Trophoblast cell (in vitro differentiated cells and primary cell): ENCODE measurements at regions not wholly inside any gene's neighbourhood (a gene's known extent, or its start where the extent isn't known, plus 50 kb on each side); places are given as distances from the start of the nearest gene placed in this dataset.

Experiments used
- DNase-seq, 2 donors: peaks; one replicate each; pipeline ENCODE4 v3.0.0-alpha.2; 2016
- H2AFZ ChIP-seq: 2 replicates; pipeline ENCODE4 v1.6.1; 2013; ENCODE audit warnings: low read length, moderate library complexity, mild to moderate bottlenecking; ENCODE audit not compliant: insufficient read depth, poor library complexity
- H2AK5ac ChIP-seq: 2 replicates; pipeline ENCODE4 v1.6.1; 2013; ENCODE audit warnings: mild to moderate bottlenecking, low read length
- H2BK120ac ChIP-seq: 2 replicates; pipeline ENCODE4 v1.6.1; 2013; ENCODE audit warnings: low read length, mild to moderate bottlenecking, moderate library complexity; ENCODE audit not compliant: insufficient read depth, poor library complexity
- H2BK12ac ChIP-seq: 2 replicates; pipeline ENCODE4 v1.6.1; 2013; ENCODE audit warnings: mild to moderate bottlenecking, low read length, moderate library complexity
- H2BK5ac ChIP-seq: 2 replicates; pipeline ENCODE4 v1.6.1; 2013; ENCODE audit warnings: low read length, low read depth, moderate library complexity, mild to moderate bottlenecking; ENCODE audit not compliant: poor library complexity
- H3K14ac ChIP-seq: 2 replicates; pipeline ENCODE4 v1.6.1; 2013; ENCODE audit warnings: mild to moderate bottlenecking, low read length
- H3K18ac ChIP-seq: 2 replicates; pipeline ENCODE4 v1.6.1; 2013; ENCODE audit warnings: mild to moderate bottlenecking, low read length
- H3K23ac ChIP-seq: 2 replicates; pipeline ENCODE4 v1.6.1; 2013; ENCODE audit warnings: low read length
- H3K27ac ChIP-seq: 2 replicates; pipeline ENCODE4 v1.5.1; 2013; ENCODE audit warnings: low read depth, mild to moderate bottlenecking, inconsistent platforms, low read length, moderate library complexity
- H3K27me3 ChIP-seq: 2 replicates; pipeline ENCODE4 v1.6.1; 2013; ENCODE audit warnings: inconsistent platforms, mild to moderate bottlenecking, low read length, moderate library complexity; ENCODE audit not compliant: insufficient read depth
- H3K36me3 ChIP-seq, 2 experiments: 1 replicate in 1 of 2; 2 replicates in 1 of 2; pipeline ENCODE4 v1.6.1; 2013; ENCODE audit warnings: low read length in 2 of 2, mild to moderate bottlenecking in 2 of 2, moderate library complexity in 1 of 2; ENCODE audit not compliant: insufficient read depth in 2 of 2, control insufficient read depth in 1 of 2
- H3K4ac ChIP-seq: 2 replicates; pipeline ENCODE4 v1.6.1; 2013; ENCODE audit warnings: low read depth, mild to moderate bottlenecking, low read length, moderate library complexity
- H3K4me1 ChIP-seq, 2 experiments: 1 replicate in 1 of 2; 2 replicates in 1 of 2; pipeline ENCODE4 v1.6.1; 2013; ENCODE audit warnings: low read length in 2 of 2, mild to moderate bottlenecking in 2 of 2, moderate library complexity in 1 of 2; ENCODE audit not compliant: insufficient read depth in 2 of 2, control insufficient read depth in 1 of 2
- H3K4me2 ChIP-seq: 2 replicates; pipeline ENCODE4 v1.6.1; 2013; ENCODE audit warnings: inconsistent platforms, mild to moderate bottlenecking, low read length, moderate library complexity
- H3K4me3 ChIP-seq: 2 replicates; pipeline ENCODE4 v1.5.1; 2013; ENCODE audit warnings: mild to moderate bottlenecking, low read depth, low read length, inconsistent platforms
- H3K79me1 ChIP-seq: one replicate; pipeline ENCODE4 v1.6.1; 2013; ENCODE audit warnings: low read length
- H3K79me2 ChIP-seq: 2 replicates; pipeline ENCODE4 v1.6.1; 2013; ENCODE audit warnings: low read length, mild to moderate bottlenecking; ENCODE audit not compliant: control insufficient read depth, insufficient read depth, poor library complexity
- H3K9ac ChIP-seq: 2 replicates; pipeline ENCODE4 v1.6.1; 2013; ENCODE audit warnings: mild to moderate bottlenecking, low read length
- H3K9me3 ChIP-seq: 2 replicates; pipeline ENCODE4 v1.6.1; 2013; ENCODE audit warnings: low read depth, mild to moderate bottlenecking, control low read depth, inconsistent platforms, low read length; ENCODE audit not compliant: insufficient read depth
- H4K12ac ChIP-seq: 2 replicates; pipeline ENCODE4 v1.6.1; 2013; ENCODE audit warnings: low read depth, mild to moderate bottlenecking, low read length, moderate library complexity
- H4K8ac ChIP-seq: 2 replicates; pipeline ENCODE4 v1.6.1; 2013; ENCODE audit warnings: low read depth, mild to moderate bottlenecking, low read length, moderate library complexity
- H4K91ac ChIP-seq: one replicate; pipeline ENCODE4 v1.6.1; 2013; ENCODE audit warnings: low read depth, mild to moderate bottlenecking, low read length, moderate library complexity
- WGBS: extraction: QIAGEN DNeasy Blood & Tissue Kit; methylation state at CpG from one replicate; pipeline ENCODE4 v1.1.7; 2013; ENCODE audit warnings: missing lambda C conversion rate; ENCODE audit not compliant: insufficient read length, insufficient coverage; ENCODE audit errors: extremely low coverage; 5-methylcytosine and 5-hydroxymethylcytosine counted together

DNA sequence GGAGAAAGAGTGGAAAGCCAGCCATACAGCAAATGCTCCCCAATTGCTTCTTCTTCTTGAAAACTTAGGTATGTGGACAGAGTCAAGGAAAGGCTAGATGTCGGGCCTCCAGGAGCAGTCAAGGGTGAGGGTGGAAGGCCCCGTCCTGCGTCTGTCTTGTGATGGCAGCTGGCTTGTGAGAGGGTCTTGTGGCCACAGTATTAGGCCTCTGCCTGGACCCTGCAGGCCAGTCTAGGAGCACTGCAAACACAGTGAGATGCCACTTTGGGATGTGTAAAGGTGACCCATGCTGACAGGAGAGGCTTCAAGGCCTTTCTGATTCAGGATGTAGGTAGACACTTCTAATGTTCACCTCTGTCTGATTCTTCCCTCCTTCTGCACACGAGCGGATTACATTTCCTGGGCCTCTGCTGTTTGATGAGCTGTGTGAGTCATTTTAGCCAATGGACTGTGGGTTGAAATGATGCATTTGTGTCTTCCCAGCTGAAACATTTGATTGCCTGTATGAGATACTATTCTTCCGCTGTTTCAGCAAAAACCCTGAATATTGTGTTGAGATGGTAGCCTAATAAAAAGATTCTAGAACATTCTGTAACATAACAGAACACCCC is 135.4 kb downstream of the EMX2 start:
- Histone ChIP-seq H2AK5ac (no peak overlapping the region), H3K27me3 (no peaks in the 10 kb centered on the region), H3K4ac (no peak overlapping the region), H3K4me2 (no peak overlapping the region), H3K9me3 (no peaks in the 10 kb centered on the region), H2AFZ (no peak overlapping the region), H3K4me3 (no peak overlapping the region), H3K4me1 (no peaks in the 10 kb centered on the region), H3K23ac (no peak overlapping the region), H2BK5ac (no peak overlapping the region), H2BK120ac (no peak overlapping the region), H3K36me3 (no peaks in the 10 kb centered on the region), H3K79me2 (no peaks in the 10 kb centered on the region), H3K79me1 (no peaks in the 10 kb centered on the region), H3K14ac (no peak overlapping the region), H3K18ac (no peak overlapping the region), H2BK12ac (no peak overlapping the region), H4K8ac (no peak overlapping the region), H4K12ac (no peak overlapping the region), H4K91ac (no peak overlapping the region), H3K9ac (no peak overlapping the region), H3K27ac (no peak overlapping the region)
- WGBS = no CpG with 5 or more reads among the region's 6 CpGs
- no peak for DNase-seq

- H2BK5ac ChIP-seq = no peak overlapping the region
Measured at GRCh38 chr10:117680601-117681000, 138.1 kb downstream of the EMX2 start.

DNA sequence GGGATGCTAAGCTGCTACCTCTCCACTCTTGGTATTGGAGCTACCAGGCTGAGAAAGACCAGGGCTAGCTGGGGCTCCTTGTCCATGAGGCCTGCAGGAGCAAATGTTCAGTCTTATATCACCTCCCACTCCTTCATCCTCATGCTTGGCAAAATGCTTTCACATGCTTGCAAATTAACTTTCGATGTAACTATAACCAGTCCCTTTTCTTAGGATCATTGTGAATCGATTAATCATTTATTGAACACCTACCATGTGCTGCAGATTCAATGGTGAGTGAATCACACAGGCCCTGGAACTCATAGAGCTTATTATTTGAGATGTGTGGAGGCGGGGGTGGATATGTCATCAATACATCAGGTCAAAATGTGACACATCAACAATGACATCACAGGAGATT is 138.6 kb downstream of the EMX2 start:
- H3K14ac ChIP-seq = no peak overlapping the region
- no peak overlapping the region for H2BK12ac ChIP-seq
- H4K91ac ChIP-seq = no peak overlapping the region
- no peaks in the 10 kb centered on the region for H3K36me3 ChIP-seq
- no peak overlapping the region for H3K4me3 ChIP-seq
- no peak overlapping the region for H3K9ac ChIP-seq
- H2BK5ac ChIP-seq = no peak overlapping the region
- no peaks in the 10 kb centered on the region for H3K9me3 ChIP-seq
- H3K23ac ChIP-seq = no peak overlapping the region
- H2AK5ac ChIP-seq = no peak overlapping the region
- no peak overlapping the region for H3K4ac ChIP-seq
- H3K79me1 ChIP-seq = no peaks in the 10 kb centered on the region
- H4K12ac ChIP-seq = no peak overlapping the region
- no CpG with 5 or more reads among the region's 3 CpGs for WGBS
- H3K27me3 ChIP-seq = no peaks in the 10 kb centered on the region
- H3K79me2 ChIP-seq = no peaks in the 10 kb centered on the region
- no peak overlapping the region for H2BK120ac ChIP-seq
- H3K4me1 ChIP-seq = no peaks in the 10 kb centered on the region
- H4K8ac ChIP-seq = no peak overlapping the region
- no peak overlapping the region for H3K27ac ChIP-seq
- H3K18ac ChIP-seq = no peak overlapping the region
- H3K4me2 ChIP-seq = no peak overlapping the region
- no peak overlapping the region for H2AFZ ChIP-seq
- DNase-seq = no peak

More at GRCh38 chr10:117680601-117681000, 138.1 kb downstream of the EMX2 start:
- Histone ChIP-seq H3K9ac (no peak overlapping the region), H3K4ac (no peak overlapping the region), H3K27ac (no peak overlapping the region), H3K9me3 (no peaks in the 10 kb centered on the region), H3K27me3 (no peaks in the 10 kb centered on the region), H3K79me2 (no peaks in the 10 kb centered on the region), H3K23ac (no peak overlapping the region), H3K36me3 (no peaks in the 10 kb centered on the region), H4K91ac (no peak overlapping the region), H2AK5ac (no peak overlapping the region), H3K79me1 (no peaks in the 10 kb centered on the region), H3K4me3 (no peak overlapping the region), H3K4me2 (no peak overlapping the region), H2BK12ac (no peak overlapping the region), H2BK120ac (no peak overlapping the region), H2AFZ (no peak overlapping the region), H3K14ac (no peak overlapping the region), H4K8ac (no peak overlapping the region), H3K18ac (no peak overlapping the region), H3K4me1 (no peaks in the 10 kb centered on the region), H4K12ac (no peak overlapping the region)
- no CpG with 5 or more reads among the region's 2 CpGs for WGBS
- no peak for DNase-seq

DNA sequence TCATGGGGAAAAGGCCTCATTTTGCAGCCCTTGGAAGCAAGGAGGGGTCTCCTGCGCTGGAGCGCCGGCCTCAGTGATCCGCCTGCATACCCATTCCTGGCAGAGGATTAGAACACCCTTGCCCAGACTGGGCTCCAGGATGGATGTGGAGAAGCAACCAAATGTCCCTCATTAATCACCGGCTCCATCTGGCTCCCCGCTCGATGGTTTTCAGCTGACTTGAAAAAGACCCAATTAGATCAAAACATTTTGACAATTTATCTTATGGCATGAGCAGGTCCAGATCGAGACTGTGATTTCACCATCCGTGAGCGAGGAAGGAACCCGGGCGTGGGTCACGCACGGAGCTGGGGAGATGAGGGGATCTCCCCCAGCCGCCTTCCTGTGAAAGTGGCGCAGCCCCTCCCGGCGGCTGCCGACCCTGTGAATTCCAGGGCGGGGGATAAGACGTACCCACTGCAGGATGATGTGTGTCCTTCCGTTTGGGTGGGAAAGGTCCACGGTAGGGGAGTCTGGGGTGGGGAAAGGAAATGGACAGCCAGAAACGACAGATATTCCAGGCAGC is 141.6 kb downstream of the EMX2 start:
- H3K4me2 ChIP-seq = no peak overlapping the region
- DNase-seq = no peak
- no peak overlapping the region for H3K27ac ChIP-seq
- no peak overlapping the region for H2BK12ac ChIP-seq
- no peak overlapping the region for H2BK120ac ChIP-seq
- H4K12ac ChIP-seq = no peak overlapping the region
- H3K4me3 ChIP-seq = no peak overlapping the region
- no peak overlapping the region for H2AFZ ChIP-seq
- no peaks in the 10 kb centered on the region for H3K27me3 ChIP-seq
- no peak overlapping the region for H3K23ac ChIP-seq
- H2BK5ac ChIP-seq = no peak overlapping the region
- no CpG with 5 or more reads among the region's 24 CpGs for WGBS
- no peaks in the 10 kb centered on the region for H3K9me3 ChIP-seq
- no peaks in the 10 kb centered on the region for H3K79me2 ChIP-seq
- H2AK5ac ChIP-seq = no peak overlapping the region
- no peak overlapping the region for H3K18ac ChIP-seq
- no peaks in the 10 kb centered on the region for H3K79me1 ChIP-seq
- H3K14ac ChIP-seq = no peak overlapping the region
- no peak overlapping the region for H4K8ac ChIP-seq
- H4K91ac ChIP-seq = no peak overlapping the region
- no peaks in the 10 kb centered on the region for H3K36me3 ChIP-seq
- no peaks in the 10 kb centered on the region for H3K4me1 ChIP-seq
- no peak overlapping the region for H3K4ac ChIP-seq
- no peak overlapping the region for H3K9ac ChIP-seq
